GM19328 (cell line): ENCODE measurements at regions not wholly inside any gene's neighbourhood (a gene's known extent, or its start where the extent isn't known, plus 50 kb on each side); places are given as distances from the start of the nearest gene placed in this dataset.

Experiments
- ATAC-seq: cut with Tn5 transposase; IDR thresholded peaks from one replicate; pipeline ENCODE4 v1.9.1; 2021; ENCODE audit warnings: mild to moderate bottlenecking, moderate library complexity; ENCODE audit not compliant: unreplicated experiment

DNA sequence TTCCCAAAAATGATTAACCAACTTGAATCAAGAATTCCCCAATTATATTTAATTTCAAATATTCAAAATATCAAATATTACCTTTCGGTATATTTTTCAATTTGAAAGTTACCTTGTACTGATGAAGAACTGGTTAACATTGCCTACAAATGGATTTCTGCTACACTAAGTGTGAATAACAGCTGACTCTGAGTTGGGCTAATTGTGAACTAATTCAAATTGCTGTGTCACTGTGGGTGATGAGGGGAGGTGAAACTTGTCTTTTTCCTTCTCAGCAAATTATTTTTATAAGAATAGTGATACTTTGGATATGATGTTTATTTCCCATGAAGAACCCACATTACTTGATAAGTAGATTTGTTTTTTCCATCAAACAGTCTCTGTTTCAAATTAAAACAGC is 103.4 kb upstream of the RPS23 start:
- no peak for ATAC-seq

GRCh38 chr5:82376307-82376706 is 98.2 kb upstream of the RPS23 start:
- no peak for ATAC-seq

DNA sequence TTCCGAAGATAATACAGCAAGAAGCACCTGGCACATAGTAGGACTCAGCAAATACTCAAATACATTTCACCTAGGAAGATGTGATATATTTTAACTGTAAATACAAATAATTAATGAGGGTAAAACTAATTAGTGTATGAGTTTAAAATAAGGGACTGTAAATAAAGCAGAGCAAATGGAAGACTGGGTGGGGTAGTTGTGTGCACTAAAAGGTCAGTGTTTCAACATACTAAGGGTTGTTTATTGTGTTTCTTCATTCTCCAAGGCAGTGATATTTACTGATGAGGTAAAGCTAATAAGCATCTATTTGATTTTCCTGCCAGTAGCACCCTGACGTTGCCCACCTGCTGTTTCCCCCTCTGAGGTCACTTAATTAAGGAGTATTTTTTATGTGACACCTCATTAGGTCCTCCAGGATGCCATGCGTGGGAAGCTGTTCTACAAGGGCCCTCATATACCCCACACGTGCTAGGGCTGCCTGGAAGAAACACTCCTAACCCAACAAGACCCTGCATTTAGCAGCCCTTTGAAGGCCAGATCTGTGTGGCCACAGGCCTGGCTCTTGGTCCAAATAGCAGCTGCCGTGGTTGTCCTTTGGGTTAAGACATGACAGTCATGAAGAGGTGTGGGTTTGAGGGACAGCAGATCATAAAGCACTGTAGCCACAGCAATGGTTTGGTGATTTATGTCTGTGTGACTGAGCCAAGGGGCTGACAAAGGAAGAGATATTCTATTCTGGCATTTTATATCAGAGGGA is 97.5 kb upstream of the RPS23 start:
- no peak for ATAC-seq

DNA sequence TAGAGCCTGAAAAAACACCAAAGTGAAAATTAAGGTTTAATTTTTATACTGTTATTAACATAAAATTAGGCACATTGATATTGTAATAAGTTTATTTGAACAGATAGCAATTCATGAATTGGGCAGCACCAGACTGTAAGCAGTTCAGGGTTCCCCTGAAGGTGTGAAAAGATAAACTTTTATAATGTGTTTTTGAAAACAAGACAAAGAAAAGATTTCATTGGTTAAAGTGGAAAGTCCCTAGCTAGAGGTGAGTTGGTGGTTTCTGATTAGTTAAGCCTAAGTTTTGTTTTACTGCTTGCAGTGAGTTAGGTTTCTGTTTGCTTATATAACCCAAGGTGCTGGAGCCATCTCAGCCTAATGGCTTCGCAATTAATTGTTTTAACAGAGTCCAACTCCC is 96.5 kb upstream of the RPS23 start:
- no peak for ATAC-seq

DNA sequence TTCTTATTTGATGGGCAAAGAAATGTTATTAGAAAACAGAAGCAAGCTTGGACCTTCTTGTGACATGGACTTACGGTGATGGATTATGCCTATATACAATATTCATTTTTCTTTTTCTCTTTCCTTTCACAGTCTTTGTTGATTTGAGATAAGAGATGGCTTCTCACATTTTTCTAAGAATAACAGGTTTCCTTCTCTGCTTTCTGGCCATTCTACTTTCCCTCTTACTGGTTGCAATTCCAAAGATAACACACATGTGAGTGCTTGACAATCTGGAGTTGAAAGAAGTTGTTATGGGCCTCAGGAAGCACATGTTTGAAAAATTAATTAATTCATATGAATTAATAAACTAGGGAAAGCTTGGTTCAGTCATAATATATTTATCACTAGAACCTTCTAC is 89.8 kb upstream of the RPS23 start:
- no peak for ATAC-seq

DNA sequence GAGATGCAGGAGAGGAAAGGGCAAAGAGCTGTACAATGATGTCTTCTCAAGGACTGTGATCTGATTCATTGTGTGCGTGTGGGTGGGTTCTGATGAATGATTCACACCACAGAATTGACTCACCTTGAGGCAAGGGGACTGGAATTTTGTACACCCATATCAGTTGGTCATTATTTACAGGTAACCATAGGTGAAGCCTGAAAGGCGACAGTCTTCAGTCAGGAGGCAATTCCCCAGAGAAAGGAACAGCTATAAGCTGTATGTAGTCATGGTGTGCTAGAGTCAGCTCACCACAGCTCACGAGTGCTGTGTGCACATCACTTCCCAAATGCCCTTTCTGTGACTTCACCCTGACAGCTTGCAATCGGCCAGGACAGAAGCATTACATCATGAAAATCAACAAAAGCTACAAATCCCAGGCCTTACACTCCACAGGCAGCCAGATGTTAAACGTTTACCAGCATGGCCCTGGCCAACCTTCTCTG is 87.6 kb upstream of the RPS23 start:
- ATAC-seq = no peak

- no peak for ATAC-seq
Observed at GRCh38 chr5:82365026-82365425, 86.9 kb upstream of the RPS23 start.

DNA sequence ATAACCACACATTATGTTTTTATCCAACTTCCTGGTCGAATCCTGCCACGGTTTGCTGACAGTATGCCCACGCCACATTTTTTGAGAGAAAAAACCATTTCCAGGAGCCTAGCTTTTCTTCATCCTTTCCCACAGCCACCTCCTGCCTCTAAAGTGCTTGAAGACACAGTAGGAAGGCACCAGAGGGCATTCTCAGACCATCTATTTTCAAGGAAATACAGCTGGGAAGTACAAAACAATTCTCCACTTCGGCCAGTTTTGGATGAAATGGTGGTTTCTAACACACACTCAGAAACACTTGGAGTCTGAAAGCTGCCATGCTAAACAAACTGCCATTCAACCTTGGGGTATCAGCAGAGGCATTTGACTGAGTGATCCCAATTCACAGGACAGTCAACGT is 86.3 kb upstream of the RPS23 start:
- ATAC-seq = no peak

DNA sequence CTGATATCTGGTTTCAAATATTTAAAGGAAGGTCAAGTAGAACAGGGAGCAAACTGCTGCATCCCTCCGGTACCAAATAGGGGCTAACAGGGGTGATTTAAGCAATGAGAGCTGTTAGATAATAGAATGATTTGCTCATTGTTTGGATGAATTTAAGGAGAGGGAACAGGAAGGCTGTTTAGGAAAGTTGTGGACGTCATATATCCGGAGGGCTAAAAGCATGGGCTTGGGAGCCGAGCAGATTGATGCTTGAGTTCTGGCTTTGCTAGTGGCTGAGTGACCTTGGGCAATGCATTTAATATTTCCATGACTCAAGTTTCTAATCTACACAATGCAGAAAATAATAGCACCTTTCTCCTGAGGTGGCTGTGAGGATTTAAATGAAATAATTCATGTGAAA is 85.4 kb upstream of the RPS23 start:
- no peak for ATAC-seq

- ATAC-seq = no peak
Observed at GRCh38 chr5:82362636-82363035, 84.5 kb upstream of the RPS23 start.

- ATAC-seq = no peak
Observed at GRCh38 chr5:82360022-82360421, 81.9 kb upstream of the RPS23 start.

DNA sequence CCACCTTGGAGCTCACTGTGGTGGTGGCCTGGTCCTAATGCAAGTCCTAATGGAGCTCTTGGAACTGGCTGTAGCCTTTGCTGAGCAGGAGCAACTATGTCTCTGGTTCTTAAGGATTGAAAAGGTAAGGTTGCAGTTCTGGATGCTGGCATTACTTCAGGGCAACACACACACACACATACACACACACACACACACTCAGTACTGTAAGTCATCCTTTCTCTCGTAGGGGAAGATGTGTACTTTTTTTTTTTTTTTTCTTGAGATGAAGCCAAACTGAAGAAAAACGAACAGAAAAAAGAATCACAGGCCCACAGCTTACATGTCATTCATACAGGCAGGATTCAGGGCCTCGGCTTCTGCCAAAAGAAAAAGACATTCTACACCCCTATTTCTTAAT is 81.1 kb upstream of the RPS23 start:
- ATAC-seq = no peak

DNA sequence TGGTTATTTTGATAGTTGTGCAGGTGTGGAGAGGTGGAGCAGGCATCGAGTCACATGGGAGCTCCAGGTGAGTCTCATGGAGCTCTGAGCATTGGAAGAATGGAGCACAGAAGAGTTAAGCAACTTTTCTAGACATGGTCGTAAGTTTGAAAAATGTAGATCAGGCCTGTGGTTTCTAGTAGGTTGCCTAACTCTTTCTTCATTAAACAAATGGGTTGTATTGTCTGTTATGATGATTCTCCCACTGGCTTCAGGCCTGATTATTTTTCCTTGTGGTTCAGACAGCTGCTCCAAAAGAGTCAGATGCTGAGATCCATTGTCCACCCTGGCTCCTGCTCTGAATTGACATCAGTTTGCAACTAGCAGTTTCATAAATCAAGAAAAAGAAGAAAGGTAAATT is 80.3 kb upstream of the RPS23 start:
- ATAC-seq = no peak

DNA sequence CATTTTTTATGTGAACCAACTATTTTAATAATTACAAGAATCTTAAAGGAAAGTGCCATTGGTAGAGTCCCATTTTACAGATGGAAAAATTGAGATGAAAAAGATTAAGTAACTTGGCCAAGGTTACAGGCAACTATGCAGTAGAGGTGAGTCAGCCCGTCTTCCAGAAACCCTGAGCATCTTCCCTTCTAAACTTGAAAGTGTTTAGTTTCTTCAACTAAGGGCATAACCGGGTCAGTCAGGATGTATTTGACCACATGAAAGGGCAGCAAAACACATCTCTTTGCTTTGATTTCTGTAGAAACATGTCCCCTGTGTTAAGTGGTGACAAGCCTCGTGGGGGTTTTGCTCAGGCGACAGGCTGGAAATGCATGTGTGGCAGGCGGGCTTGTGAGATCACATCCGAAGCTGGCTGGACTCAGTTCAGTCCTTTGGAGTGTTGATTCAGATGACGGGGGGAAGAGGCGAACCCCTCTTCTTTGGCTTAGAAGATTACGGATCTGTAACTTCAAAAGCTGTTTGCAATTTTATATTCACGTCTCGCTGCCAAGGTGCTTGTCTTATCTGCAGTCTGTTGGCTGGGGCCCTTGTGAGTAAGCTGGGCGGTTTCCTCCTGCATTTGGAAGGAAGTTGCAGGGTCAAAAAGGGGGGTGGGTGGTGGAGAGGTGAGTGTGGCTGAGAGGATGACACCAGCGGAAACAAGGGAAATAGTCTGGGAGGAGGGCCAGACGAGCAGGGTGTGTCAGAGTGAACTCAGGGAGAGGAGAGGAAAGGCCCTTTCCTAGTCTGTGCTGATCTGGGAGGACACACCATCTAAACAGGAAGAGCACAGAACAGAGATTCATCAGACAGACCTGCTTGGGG is 78.9 kb upstream of the RPS23 start:
- ATAC-seq = no peak

- ATAC-seq = no peak
Observed at GRCh38 chr5:82356021-82356420, 77.9 kb upstream of the RPS23 start.

- no peak for ATAC-seq
Observed at GRCh38 chr5:82355496-82355895, 77.3 kb upstream of the RPS23 start.

GRCh38 chr5:82355053-82355452 is 76.9 kb upstream of the RPS23 start:
- no peak for ATAC-seq

DNA sequence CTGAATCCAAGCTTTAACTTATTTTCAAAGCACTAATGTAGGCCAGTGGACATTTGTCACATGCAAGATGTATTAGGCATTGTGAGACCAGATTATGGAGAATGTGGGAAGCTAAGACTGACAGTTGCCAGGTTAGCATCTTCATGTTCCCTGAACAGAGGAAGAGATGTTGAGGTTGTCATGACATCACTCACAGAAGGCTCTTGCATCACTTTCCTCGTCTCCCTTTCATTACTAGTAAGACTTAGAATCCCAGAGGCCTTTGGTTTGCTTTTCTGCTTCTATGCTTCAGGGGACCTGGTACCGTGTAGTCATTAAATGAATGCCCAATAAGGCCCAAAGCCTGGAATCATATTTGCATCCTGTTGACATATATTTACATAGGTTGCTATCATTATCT is 76.4 kb upstream of the RPS23 start:
- ATAC-seq = no peak

DNA sequence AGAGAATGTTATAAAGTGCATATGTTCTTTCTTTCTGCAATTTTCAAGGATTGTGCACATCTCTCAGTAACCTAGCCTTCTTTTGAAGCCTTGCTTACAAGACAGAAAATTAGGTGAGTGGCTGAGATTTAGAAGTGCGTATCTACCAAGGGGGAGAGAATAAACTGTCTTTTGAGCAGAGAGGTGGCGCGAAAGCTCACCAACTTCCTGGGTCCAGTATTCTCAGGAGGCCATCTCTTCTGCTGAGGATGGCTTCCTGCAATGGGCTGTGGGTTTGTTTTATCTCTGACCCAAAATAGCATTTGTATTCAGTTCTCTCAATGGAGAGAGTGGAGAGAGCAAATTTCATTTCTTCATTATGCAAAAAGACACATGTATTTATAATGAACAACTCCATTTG is 75.4 kb upstream of the RPS23 start:
- ATAC-seq = no peak

DNA sequence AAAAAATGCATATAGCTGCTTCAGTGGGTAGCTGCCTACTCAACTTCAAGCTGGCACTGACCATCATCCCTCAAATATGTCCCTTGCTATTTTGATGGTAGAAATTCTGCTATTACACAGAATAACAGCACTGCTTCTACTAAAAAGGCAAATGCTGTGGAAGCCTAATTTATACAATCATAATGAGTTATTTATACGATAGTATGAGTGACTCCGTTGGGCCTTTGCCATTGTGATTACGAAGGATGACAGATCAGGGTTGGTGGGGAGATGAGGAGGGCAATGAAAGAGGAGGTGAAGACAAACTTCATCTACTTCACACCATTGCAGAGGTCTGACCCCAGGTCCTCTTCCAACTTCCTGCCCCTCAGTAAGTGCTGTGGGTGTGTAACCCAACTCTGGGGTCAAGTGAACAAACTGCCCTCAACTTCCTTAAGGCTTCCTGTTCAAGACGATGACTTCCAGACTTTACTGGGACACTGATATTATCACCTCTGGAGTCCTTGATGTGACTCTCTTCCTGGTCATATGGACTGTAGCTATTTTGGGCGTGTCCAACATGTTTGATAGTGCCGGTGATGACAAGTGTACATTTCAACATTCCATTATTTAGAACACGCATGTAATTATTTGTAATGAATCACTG is 74.1 kb upstream of the RPS23 start:
- ATAC-seq = no peak

GRCh38 chr5:82351754-82352145 is 73.6 kb upstream of the RPS23 start:
- ATAC-seq = peak; percentile 77

DNA sequence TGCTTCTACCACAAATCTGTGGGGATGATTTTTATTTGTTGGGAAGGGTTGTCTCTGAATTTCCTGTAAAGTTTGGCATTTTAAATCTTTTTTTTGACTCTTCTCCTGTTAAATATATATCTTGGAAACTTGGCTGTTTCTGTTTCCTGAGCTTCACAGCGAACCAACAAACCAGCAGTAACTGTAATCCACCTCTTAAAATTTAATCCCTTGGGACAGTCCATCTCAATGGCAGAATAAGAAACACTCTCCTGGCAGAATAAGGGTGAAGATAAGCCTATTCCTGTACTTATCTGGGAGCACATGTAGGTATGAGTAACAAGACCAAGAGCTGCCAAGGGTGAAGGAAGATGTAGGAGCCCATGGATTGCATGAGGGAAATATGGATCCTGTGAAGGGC is 73.1 kb upstream of the RPS23 start:
- no peak for ATAC-seq
